Bronchial epithelial cell (primary cell): ENCODE measurements at regions not wholly inside any gene's neighbourhood (a gene's known extent, or its start where the extent isn't known, plus 50 kb on each side); places are given as distances from the start of the nearest gene placed in this dataset.

Source experiments
- DNase-seq: peaks from one replicate; pipeline ENCODE4 v3.0.0-alpha.2; 2010; ENCODE audit warnings: low read depth
- FAIRE-seq: peaks from 2 replicates; lab custom pipeline; 2011; peaks lifted over from hg19 to GRCh38; lab: Jason Lieb, UNC
- H3K27me3 ChIP-seq: 2 replicates; pipeline ENCODE4 v1.5.1; 2011; ENCODE audit warnings: low read length; ENCODE audit not compliant: control insufficient read depth, insufficient read depth
- H3K36me3 ChIP-seq: 2 replicates; pipeline ENCODE4 v1.5.1; 2011; ENCODE audit warnings: low read length; ENCODE audit not compliant: control insufficient read depth, insufficient read depth
- H3K4me3 ChIP-seq: 2 replicates; pipeline ENCODE4 v1.5.1; 2011; ENCODE audit warnings: mild to moderate bottlenecking, low read depth, low read length, control low read depth
- TF ChIP-seq, protein P1 (sequence below): IDR thresholded peaks from 2 replicates; pipeline ENCODE4 v1.5.1; 2011; ENCODE audit warnings: mild to moderate bottlenecking, moderate library complexity, low read length, control low read depth, inconsistent platforms; ENCODE audit not compliant: insufficient read depth, severe bottlenecking

- no peak for DNase-seq
- H3K36me3 ChIP-seq = no peaks in the 10 kb centered on the region
- no peaks in the 10 kb centered on the region for H3K27me3 ChIP-seq
- H3K4me3 ChIP-seq = no peak overlapping the region
- TF ChIP-seq, protein P1, sequence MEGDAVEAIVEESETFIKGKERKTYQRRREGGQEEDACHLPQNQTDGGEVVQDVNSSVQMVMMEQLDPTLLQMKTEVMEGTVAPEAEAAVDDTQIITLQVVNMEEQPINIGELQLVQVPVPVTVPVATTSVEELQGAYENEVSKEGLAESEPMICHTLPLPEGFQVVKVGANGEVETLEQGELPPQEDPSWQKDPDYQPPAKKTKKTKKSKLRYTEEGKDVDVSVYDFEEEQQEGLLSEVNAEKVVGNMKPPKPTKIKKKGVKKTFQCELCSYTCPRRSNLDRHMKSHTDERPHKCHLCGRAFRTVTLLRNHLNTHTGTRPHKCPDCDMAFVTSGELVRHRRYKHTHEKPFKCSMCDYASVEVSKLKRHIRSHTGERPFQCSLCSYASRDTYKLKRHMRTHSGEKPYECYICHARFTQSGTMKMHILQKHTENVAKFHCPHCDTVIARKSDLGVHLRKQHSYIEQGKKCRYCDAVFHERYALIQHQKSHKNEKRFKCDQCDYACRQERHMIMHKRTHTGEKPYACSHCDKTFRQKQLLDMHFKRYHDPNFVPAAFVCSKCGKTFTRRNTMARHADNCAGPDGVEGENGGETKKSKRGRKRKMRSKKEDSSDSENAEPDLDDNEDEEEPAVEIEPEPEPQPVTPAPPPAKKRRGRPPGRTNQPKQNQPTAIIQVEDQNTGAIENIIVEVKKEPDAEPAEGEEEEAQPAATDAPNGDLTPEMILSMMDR = no peak
- no peak for FAIRE-seq
Measured at GRCh38 chr11:33582636-33583325, 117.8 kb downstream of the C11orf91 start.

- FAIRE-seq (no peak), DNase-seq (no peak)
- no peak overlapping the region for H3K4me3 ChIP-seq
- TF ChIP-seq, protein P1 = no peak
- H3K27me3 ChIP-seq = no peaks in the 10 kb centered on the region
- no peaks in the 10 kb centered on the region for H3K36me3 ChIP-seq
Measured at GRCh38 chr11:33579101-33579500, 121.5 kb downstream of the C11orf91 start.

DNA sequence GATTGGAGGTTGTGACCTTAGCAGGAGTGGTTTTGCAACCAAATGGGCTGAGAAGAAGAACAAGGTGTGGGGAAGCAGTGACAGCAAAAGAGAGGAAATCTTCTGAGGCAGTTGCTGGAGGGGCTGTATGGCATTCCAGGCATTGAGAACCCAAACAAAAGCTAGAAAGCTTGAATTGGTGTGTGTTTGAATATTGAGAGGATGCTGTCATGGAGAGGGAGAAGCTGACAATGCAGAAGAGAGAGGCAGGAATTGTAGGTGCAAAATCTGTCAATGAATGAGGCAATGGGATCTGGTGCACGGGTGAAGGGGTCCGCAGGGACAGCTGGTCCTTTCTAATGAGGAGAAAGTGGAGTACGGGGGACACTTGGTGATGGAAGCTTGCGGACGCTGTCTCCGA, 123.4 kb downstream of the C11orf91 start:
- Histone ChIP-seq H3K4me3 (no peak overlapping the region), H3K36me3 (no peaks in the 10 kb centered on the region), H3K27me3 (no peaks in the 10 kb centered on the region)
- FAIRE-seq (no peak), DNase-seq (no peak)
- TF ChIP-seq, protein P1 = no peak

DNA sequence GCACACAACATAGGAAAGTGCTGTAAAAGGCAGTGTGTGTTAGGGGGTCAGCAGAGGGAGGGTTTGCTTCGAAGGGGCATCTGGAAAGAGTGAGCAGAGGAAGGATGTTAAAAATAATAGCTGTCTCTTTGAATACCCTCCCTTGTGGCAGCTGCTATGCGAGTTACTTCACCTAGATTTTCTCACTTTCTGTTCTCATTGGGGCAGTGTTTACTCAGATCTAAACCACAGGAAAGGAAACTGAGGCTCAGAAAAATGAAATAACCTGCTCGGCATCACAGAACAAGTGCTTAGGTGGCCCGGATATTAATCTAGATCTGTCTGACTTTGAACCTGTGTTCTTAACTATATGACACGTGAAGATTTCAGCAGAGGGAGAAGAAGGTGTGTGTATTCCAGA, 125.3 kb downstream of the C11orf91 start:
- Histone ChIP-seq H3K27me3 (no peaks in the 10 kb centered on the region), H3K4me3 (no peak overlapping the region), H3K36me3 (no peaks in the 10 kb centered on the region)
- no peak for FAIRE-seq
- TF ChIP-seq, protein P1 = no peak
- DNase-seq = no peak

DNA sequence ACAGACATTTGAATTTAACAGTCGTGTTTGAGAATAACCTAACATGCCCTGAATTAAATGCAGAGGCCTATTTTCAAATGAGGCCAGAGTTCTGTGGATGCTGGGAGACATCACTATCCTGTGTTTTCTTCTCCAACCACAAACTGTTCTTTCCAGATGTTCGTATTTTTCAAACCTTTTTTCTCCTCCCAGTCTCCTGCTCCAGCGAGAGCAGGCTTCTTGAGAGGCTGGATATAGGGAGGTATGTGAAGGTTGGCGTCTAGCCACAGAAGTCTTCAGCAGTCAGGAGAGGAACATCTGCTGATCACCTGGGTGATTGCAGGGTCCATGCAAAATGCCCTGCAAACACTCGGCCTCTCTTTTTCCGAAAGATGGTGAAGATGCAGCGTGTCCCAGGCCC, 126.3 kb downstream of the C11orf91 start:
- DNase-seq (no peak), FAIRE-seq (no peak)
- Histone ChIP-seq H3K4me3 (no peak overlapping the region), H3K36me3 (no peaks in the 10 kb centered on the region), H3K27me3 (no peaks in the 10 kb centered on the region)
- TF ChIP-seq, protein P1 = no peak

- no peak for FAIRE-seq
Measured at GRCh38 chr11:33569333-33569732, 131.3 kb downstream of the C11orf91 start.

More at GRCh38 chr11:33569333-33569732, 131.3 kb downstream of the C11orf91 start:
- H3K27me3 ChIP-seq = no peaks in the 10 kb centered on the region
- no peak for DNase-seq
- no peaks in the 10 kb centered on the region for H3K36me3 ChIP-seq
- TF ChIP-seq, protein P1 = no peak
- no peak overlapping the region for H3K4me3 ChIP-seq
